Spleen (tissue), 7 donors: ENCODE measurements at regions not wholly inside any gene's neighbourhood (a gene's known extent, or its start where the extent isn't known, plus 50 kb on each side); places are given as distances from the start of the nearest gene placed in this dataset.

Experiments
- CTCF ChIP-seq, 11 experiments: fragments of 200-600 bp in 7 of 11; fragments of 450-650 bp in 4 of 11; sonication (generic) in 4 of 11; IDR thresholded peaks in 8 of 11; conservative IDR thresholded peaks in 3 of 11; 1 replicate in 7 of 11; 2 replicates in 4 of 11; pipeline versions ENCODE4 v1.4.0 to v1.8.0; 2016 to 2021; ENCODE audit warnings: antibody characterized with exemption in 11 of 11, inconsistent platforms in 4 of 11, mild to moderate bottlenecking in 1 of 11
- POLR2A ChIP-seq, 3 donors: fragments of 450-650 bp; IDR thresholded peaks; one replicate each; pipeline ENCODE4 v1.5.1; 2017; ENCODE audit warnings: antibody characterized with exemption in 3 of 3, mild to moderate bottlenecking in 1 of 3
- donor health status: DM: no; HTN: no; CAD: no; lungs with moderate emphysema.
- donor health status: DM: no; HTN: no; CAD: no.
- donor health status: DM: no; HTN: no; CAD: no.

DNA sequence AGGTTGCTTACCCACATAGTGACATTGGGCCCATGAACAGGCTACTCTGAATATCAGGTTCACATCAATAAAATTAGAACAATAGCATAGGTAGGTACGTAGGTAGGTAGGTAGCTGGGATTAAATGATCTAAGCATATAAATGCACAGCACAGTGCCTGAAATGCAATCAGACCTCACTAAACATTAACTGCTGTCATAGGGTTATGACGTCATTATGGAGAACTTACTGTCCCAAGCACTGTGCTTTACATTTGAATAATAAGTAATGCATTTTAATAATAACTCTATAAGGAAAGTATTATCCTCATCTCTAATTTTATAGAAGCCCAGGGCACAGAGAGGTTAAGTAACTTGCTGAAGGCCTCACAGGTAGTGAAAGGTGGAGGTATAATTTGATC is 112.5 kb downstream of the RPS24 start:
- TF ChIP-seq CTCF (IDR thresholded peaks at IDR 0.05 in 8 of 11, conservative IDR thresholded peaks at IDR 0.05 in 3 of 11) (no peak), POLR2A (IDR thresholded peaks at IDR 0.05) (no peak)
